ENCODE measurements at regions not wholly inside any gene's neighbourhood (a gene's known extent, or its start where the extent isn't known, plus 50 kb on each side); places are given as distances from the start of the nearest gene placed in this dataset.

DNA sequence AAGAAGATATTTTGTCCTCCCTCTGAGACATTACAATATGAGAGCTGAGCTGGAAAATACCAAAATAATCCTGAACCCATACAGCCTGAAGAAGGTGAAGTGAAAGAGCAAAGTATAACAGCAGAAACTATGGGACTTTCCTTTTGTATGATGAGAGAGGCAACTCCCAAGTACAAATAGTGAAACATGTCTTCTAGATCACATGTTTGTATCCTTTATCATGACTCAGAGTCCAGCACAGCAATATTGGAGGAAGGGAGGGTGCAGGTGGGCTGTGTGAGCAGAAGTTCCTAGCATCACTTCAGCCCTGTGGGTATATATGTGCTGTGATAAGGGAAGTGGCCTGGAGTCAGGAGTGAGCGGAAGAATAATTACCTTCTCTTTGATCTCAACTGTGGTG is 265.6 kb upstream of the NRXN1 start:
- H3K27ac Mint-ChIP-seq (ENCODE audit: unreplicated experiment), result no peak overlapping the region
- no peak for DNase-seq (ENCODE audit: extremely low spot score, unreplicated experiment)
- no peaks in the 10 kb centered on the region for H3K9me3 Mint-ChIP-seq (ENCODE audit: unreplicated experiment)
- TF ChIP-seq CTCF (IDR thresholded peaks at IDR 0.05), result no peak
- no peaks in the 10 kb centered on the region for H3K36me3 Mint-ChIP-seq (ENCODE audit: unreplicated experiment)
- H3K4me3 Mint-ChIP-seq (ENCODE audit: unreplicated experiment), result no peak overlapping the region
- H3K4me1 Mint-ChIP-seq (ENCODE audit: unreplicated experiment), result no peaks in the 10 kb centered on the region
- no peaks in the 10 kb centered on the region for H3K27me3 Mint-ChIP-seq (ENCODE audit: unreplicated experiment)

DNA sequence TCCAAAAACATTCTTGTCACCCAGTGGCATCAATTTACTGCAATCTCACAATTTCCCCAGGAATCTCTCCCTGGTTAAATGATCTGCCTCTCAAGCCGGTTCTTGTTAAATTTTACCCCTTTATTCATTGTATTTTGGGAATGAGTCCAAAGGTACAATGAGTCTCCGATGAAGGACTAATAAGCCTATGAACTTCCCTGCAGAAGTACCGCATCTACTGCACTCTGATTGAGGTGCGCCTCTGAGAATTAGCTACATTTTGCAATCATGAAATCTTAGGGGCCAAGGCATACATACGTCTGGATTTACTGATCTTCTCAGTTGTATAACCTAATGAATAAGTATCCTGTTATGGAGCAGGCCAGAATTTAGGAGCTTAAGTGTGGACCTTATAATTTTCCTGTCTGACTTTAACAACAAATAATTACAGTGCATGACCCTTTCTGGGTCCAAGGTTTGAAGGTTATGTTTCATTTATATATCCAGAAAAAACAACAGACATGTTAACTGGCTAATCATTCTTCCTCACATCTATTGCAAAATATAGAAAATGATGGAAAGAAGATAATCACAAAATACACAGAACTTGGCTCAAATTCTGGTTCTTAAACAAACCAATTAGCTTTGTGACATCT is 261.8 kb upstream of the NRXN1 start:
- TF ChIP-seq CTCF (IDR thresholded peaks at IDR 0.05), result no peak
- no peaks in the 10 kb centered on the region for H3K36me3 Mint-ChIP-seq (ENCODE audit: unreplicated experiment)
- H3K27me3 Mint-ChIP-seq (ENCODE audit: unreplicated experiment), result no peaks in the 10 kb centered on the region
- H3K4me1 Mint-ChIP-seq (ENCODE audit: unreplicated experiment), result no peaks in the 10 kb centered on the region
- no peaks in the 10 kb centered on the region for H3K9me3 Mint-ChIP-seq (ENCODE audit: unreplicated experiment)
- no peak overlapping the region for H3K4me3 Mint-ChIP-seq (ENCODE audit: unreplicated experiment)
- DNase-seq (ENCODE audit: extremely low spot score, unreplicated experiment), result no peak
- no peak overlapping the region for H3K27ac Mint-ChIP-seq (ENCODE audit: unreplicated experiment)

DNA sequence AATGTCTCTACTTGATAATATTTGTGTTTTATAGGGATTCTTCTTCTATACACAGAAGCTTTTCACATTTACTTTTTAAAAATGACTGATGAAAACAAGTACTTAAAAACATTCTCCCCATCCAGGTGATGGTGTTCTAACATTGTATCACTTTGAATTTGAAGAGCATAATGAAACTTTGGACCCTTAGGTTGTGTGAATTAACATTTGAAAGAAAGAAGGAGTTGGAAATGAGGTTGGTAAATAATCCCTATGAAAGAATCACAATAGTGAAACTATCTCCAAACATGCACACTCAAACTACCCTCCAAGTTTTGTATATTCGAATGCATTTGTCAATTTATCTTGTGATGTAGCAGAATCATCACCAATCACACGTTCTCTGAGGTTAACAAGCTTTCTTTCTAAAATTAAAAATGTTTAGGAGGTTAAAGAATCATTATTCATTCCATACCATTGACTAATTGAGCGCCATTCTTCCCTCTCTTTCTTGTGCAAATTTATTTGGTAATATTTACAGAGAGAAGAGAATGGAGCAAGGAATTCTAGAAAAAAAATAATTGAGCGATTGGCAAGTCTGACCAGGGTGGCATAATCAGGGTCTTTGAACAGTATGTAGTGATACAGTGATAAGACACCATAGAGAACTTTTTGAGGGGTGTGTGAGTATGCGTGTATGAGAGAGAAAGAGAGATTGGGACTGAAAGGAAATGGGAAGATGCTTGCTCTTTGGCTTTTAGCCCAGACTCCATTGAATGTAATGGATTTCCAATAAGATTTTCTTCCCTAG is 260.0 kb upstream of the NRXN1 start:
- no peaks in the 10 kb centered on the region for H3K27me3 Mint-ChIP-seq (ENCODE audit: unreplicated experiment)
- no peak overlapping the region for H3K27ac Mint-ChIP-seq (ENCODE audit: unreplicated experiment)

DNA sequence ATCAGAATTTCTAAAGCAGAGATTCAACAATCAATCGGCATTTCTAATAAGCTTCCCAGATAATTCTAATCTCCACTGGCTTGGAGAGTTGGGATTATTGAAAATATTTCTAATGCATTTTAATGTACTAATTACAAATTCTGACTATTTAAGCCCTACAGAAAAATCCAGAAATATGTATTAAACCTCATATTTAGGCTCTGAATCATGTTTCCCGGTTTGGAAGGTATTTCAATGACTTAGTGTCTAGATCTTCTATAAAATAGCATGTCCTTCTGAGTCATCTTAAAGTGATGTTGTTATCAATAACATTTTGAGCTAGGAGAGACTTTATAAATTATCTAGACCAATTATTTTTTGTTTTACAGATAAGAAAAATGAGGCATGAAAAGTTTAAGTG is 258.8 kb upstream of the NRXN1 start:
- Mint-ChIP-seq H3K4me1 (ENCODE audit: unreplicated experiment) (no peaks in the 10 kb centered on the region), H3K4me3 (ENCODE audit: unreplicated experiment) (no peak overlapping the region), H3K36me3 (ENCODE audit: unreplicated experiment) (no peaks in the 10 kb centered on the region), H3K9me3 (ENCODE audit: unreplicated experiment) (no peaks in the 10 kb centered on the region), H3K27me3 (ENCODE audit: unreplicated experiment) (no peaks in the 10 kb centered on the region), H3K27ac (ENCODE audit: unreplicated experiment) (no peak overlapping the region)
- TF ChIP-seq CTCF (IDR thresholded peaks at IDR 0.05), result no peak
- DNase-seq (ENCODE audit: extremely low spot score, unreplicated experiment), result no peak

More for the DNA sequence above, 260.0 kb upstream of the NRXN1 start:
- no peak for DNase-seq (ENCODE audit: extremely low spot score, unreplicated experiment)
- Mint-ChIP-seq H3K4me3 (ENCODE audit: unreplicated experiment) (no peak overlapping the region), H3K36me3 (ENCODE audit: unreplicated experiment) (no peaks in the 10 kb centered on the region), H3K9me3 (ENCODE audit: unreplicated experiment) (no peaks in the 10 kb centered on the region), H3K4me1 (ENCODE audit: unreplicated experiment) (no peaks in the 10 kb centered on the region)
- TF ChIP-seq CTCF (IDR thresholded peaks at IDR 0.05), result no peak

DNA sequence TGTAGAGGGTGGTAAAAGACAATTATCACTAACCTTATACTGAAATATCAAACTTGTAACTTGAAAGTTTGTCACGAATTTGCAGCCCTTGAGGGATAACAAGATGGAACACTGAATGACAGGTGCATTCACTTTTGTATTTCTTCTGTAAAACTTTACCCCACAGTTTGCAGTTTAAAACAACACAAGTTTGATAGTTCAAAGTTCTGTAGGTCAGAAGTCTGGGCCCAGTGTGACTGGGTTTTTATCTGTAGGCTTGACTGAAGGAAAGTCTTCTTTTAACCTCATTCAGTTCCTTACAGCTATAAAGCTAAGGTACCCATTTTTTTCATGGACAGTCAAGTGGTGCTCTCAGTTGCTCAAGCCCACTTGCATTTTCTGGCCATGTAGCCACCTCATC is 257.1 kb upstream of the NRXN1 start:
- Mint-ChIP-seq H3K9me3 (ENCODE audit: unreplicated experiment) (no peaks in the 10 kb centered on the region), H3K4me3 (ENCODE audit: unreplicated experiment) (no peak overlapping the region), H3K36me3 (ENCODE audit: unreplicated experiment) (no peaks in the 10 kb centered on the region), H3K27ac (ENCODE audit: unreplicated experiment) (no peak overlapping the region), H3K27me3 (ENCODE audit: unreplicated experiment) (no peaks in the 10 kb centered on the region), H3K4me1 (ENCODE audit: unreplicated experiment) (no peaks in the 10 kb centered on the region)
- TF ChIP-seq CTCF (IDR thresholded peaks at IDR 0.05), result no peak
- DNase-seq (ENCODE audit: extremely low spot score, unreplicated experiment), result no peak
